MM.1S (cell line): ENCODE measurements at regions not wholly inside any gene's neighbourhood (a gene's known extent, or its start where the extent isn't known, plus 50 kb on each side); places are given as distances from the start of the nearest gene placed in this dataset.

Experiments used
- EZH2 ChIP-seq: fragments of 300-600 bp; sonication (generic); optimal IDR thresholded peaks from 2 replicates; pipeline ENCODE3; 2017; ENCODE audit warnings: low read depth, mild to moderate bottlenecking, antibody characterized with exemption, low read length, mixed read lengths
- TF ChIP-seq, protein P1 (sequence below): fragments of 300-600 bp; sonication (generic); IDR thresholded peaks from 2 replicates; pipeline ENCODE4 v1.5.1; 2016; ENCODE audit warnings: antibody characterized with exemption, low read length, mixed read lengths

DNA sequence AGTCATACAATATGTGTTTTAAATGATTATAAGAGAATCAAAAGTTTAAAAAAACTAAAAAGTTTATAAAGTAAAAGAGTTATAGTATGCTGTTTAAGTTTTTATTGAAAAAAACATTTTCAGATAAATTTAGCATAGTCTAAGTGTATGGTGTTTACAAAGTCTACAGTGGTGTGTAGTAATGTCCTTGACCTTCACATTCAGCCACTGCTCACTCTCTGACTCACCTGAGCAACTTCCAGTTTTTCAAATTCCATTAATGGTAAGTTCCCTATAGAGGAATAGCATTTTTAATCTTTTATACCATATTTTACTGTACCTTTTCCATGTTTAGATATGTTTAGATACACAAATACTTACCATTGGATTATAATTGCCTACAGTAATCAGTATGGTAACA lies 842.4 kb upstream of the KLHL1 start:
- TF ChIP-seq, protein P1, sequence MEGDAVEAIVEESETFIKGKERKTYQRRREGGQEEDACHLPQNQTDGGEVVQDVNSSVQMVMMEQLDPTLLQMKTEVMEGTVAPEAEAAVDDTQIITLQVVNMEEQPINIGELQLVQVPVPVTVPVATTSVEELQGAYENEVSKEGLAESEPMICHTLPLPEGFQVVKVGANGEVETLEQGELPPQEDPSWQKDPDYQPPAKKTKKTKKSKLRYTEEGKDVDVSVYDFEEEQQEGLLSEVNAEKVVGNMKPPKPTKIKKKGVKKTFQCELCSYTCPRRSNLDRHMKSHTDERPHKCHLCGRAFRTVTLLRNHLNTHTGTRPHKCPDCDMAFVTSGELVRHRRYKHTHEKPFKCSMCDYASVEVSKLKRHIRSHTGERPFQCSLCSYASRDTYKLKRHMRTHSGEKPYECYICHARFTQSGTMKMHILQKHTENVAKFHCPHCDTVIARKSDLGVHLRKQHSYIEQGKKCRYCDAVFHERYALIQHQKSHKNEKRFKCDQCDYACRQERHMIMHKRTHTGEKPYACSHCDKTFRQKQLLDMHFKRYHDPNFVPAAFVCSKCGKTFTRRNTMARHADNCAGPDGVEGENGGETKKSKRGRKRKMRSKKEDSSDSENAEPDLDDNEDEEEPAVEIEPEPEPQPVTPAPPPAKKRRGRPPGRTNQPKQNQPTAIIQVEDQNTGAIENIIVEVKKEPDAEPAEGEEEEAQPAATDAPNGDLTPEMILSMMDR, result no peak
- no peak for TF ChIP-seq EZH2
